Psoas muscle (tissue), 7 donors: ENCODE measurements at regions not wholly inside any gene's neighbourhood (a gene's known extent, or its start where the extent isn't known, plus 50 kb on each side); places are given as distances from the start of the nearest gene placed in this dataset.

Experiments
- ATAC-seq, 4 donors: fragments of 200-7000 bp; cut with Tn5 transposase; one replicate each; pipeline ENCODE4 v1.9.1; 2020; ENCODE audit warnings: moderate library complexity in 3 of 4, mild to moderate bottlenecking in 2 of 4
- DNase-seq, 2 donors: peaks; one replicate each; pipeline ENCODE4 v3.0.0-alpha.2; 2020
- H3K27ac ChIP-seq: fragments of 200-600 bp; one replicate; pipeline ENCODE4 v1.8.0; 2022
- H3K27me3 ChIP-seq, 3 donors: fragments of 200-600 bp in 1 of 3; one replicate each; pipeline versions ENCODE4 v1.6.1 to v1.8.0; 2013 to 2022; ENCODE audit warnings: low read length in 2 of 3, mild to moderate bottlenecking in 2 of 3, moderate library complexity in 1 of 3; ENCODE audit not compliant: insufficient read depth in 3 of 3
- H3K36me3 ChIP-seq, 2 donors: fragments of 200-600 bp in 1 of 2; one replicate each; pipeline versions ENCODE4 v1.6.1 to v1.8.0; 2013 to 2022; ENCODE audit warnings: low read depth in 1 of 2, mild to moderate bottlenecking in 1 of 2, moderate library complexity in 1 of 2; ENCODE audit not compliant: insufficient read depth in 1 of 2
- H3K4me1 ChIP-seq: fragments of 200-600 bp; one replicate; pipeline ENCODE4 v1.8.0; 2022
- H3K4me3 ChIP-seq: fragments of 200-600 bp; one replicate; pipeline ENCODE4 v1.8.0; 2022; ENCODE audit warnings: mild to moderate bottlenecking
- H3K9me3 ChIP-seq: fragments of 200-600 bp; one replicate; pipeline ENCODE4 v1.8.0; 2022
- CTCF ChIP-seq: fragments of 200-600 bp; IDR thresholded peaks from one replicate; pipeline ENCODE4 v1.8.0; 2022; ENCODE audit warnings: antibody characterized with exemption
- WGBS, 3 donors: extraction: QIAGEN DNeasy Blood & Tissue Kit; methylation state at CpG; one replicate each; pipeline versions ENCODE4 v1.1.6 to v1.1.7; 2013; 5-methylcytosine and 5-hydroxymethylcytosine counted together
- intact Hi-C, 2 donors: fragments of 100-400 bp; cut with DNase I; formaldehyde crosslinking; loops; one replicate each; pipeline versions ENCODE4 v1.11.0 to v1.14.2; 2022
- donor health status: healthy with polysubstance abuse.
- donor health status: DM: no; HTN: no; CAD: no; lungs with moderate emphysema.
- donor health status: Bipolar disorder and iron deficiency.
- donor health status: healthy.
- donor health status: DM: yes; HTN: yes; CAD: no.
- donor health status: DM: no; HTN: no; CAD: no.
- donor health status: DM: yes; HTN: yes; CAD: no.

- no peak for ATAC-seq
- WGBS, 3 donors = 24 to 32% (median 25%) methylated on average over 5 of the region's 5 CpGs
- intact Hi-C loops = no loop called here
- H3K27ac ChIP-seq = no peak overlapping the region
- TF ChIP-seq CTCF = no peak
- H3K36me3 ChIP-seq = no peaks in the 10 kb centered on the region
- DNase-seq = no peak
- peaks cover 0 to 4% (median 0%) of the 10 kb centered on the region in 3 donors for H3K27me3 ChIP-seq
- no peak overlapping the region for H3K4me3 ChIP-seq
- no peaks in the 10 kb centered on the region for H3K9me3 ChIP-seq
- no peaks in the 10 kb centered on the region for H3K4me1 ChIP-seq
Measured at GRCh38 chr16:77569406-77569805, 134.6 kb upstream of the ADAMTS18 start.

GRCh38 chr16:77570574-77570973 is 135.7 kb upstream of the ADAMTS18 start:
- intact Hi-C loops = no loop called here
- 73 to 77% (median 76%) methylated on average over 1 of the region's 1 CpG for WGBS, 3 donors

GRCh38 chr16:77571115-77571862 is 136.5 kb upstream of the ADAMTS18 start:
- intact Hi-C loops = no loop called here
- Histone ChIP-seq H3K9me3 (no peaks in the 10 kb centered on the region), H3K4me3 (no peak overlapping the region), H3K27me3 (peaks cover 0 to 4% (median 0%) of the 10 kb centered on the region in 3 donors), H3K27ac (no peak overlapping the region), H3K36me3 (no peaks in the 10 kb centered on the region), H3K4me1 (no peaks in the 10 kb centered on the region)
- TF ChIP-seq CTCF = no peak
- DNase-seq (no peak), ATAC-seq (no peak)
- WGBS, 3 donors = 34 to 46% (median 37%) methylated on average over 4 of the region's 4 CpGs

More at GRCh38 chr16:77570574-77570973, 135.7 kb upstream of the ADAMTS18 start:
- DNase-seq = no peak
- no peaks in the 10 kb centered on the region for H3K36me3 ChIP-seq
- H3K4me1 ChIP-seq = no peaks in the 10 kb centered on the region
- no peak overlapping the region for H3K27ac ChIP-seq
- TF ChIP-seq CTCF = no peak
- no peak for ATAC-seq
- no peak overlapping the region for H3K4me3 ChIP-seq
- peaks cover 0 to 4% (median 0%) of the 10 kb centered on the region in 3 donors for H3K27me3 ChIP-seq
- no peaks in the 10 kb centered on the region for H3K9me3 ChIP-seq

DNA sequence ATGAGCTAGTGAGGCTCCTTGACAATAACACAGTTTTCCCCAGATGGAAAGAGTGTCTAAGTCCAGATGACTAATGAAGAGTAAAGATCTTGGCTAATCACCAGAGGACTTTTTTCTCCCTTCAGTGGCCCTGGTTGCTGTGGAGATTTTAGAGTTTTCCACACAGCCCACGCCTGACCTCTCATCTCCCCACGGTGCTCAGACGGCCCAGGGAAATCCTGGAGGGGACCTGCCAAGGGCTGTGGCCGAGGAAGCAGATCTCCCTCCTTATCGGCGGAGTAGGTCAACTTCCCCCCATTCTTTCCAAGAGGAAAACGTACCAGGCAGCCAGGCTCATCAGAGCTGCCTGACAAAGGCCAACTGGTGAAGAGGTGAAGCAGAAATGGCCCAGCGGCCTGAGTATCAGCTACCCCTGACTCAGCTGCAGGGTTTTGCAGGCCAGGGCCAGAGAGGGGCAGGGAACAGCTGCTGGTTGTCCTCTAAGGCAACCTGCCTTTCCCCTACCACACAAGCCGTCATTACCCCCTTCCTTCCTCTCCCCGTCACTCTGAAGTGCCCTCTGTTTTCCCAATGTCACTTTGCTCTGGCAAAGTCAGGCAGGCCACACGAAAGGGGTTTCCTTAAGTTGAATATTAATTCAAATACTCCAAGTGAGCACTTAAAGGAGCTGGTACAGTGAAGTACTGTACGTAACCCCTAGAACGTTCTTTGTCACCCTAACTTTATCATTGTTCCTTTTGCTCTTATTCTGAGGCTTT is 140.2 kb upstream of the ADAMTS18 start:
- DNase-seq = peak; percentile 37 to 52

More for the DNA sequence above, 140.2 kb upstream of the ADAMTS18 start:
- 47 to 55% (median 47%) methylated on average over 13 of the region's 13 CpGs for WGBS, 3 donors
- Histone ChIP-seq H3K27me3 (peaks cover 0 to 4% (median 0%) of the 10 kb centered on the region in 3 donors), H3K9me3 (no peaks in the 10 kb centered on the region), H3K4me3 (no peak overlapping the region), H3K36me3 (no peaks in the 10 kb centered on the region), H3K4me1 (no peaks in the 10 kb centered on the region), H3K27ac (no peak overlapping the region)
- no peak for TF ChIP-seq CTCF
- ATAC-seq = peak in 3 of 4 donors; percentile 55 to 69 (median 56)
- intact Hi-C loops = no loop called here
